GM18520 (cell line): ENCODE measurements at regions not wholly inside any gene's neighbourhood (a gene's known extent, or its start where the extent isn't known, plus 50 kb on each side); places are given as distances from the start of the nearest gene placed in this dataset.
A peak's percentile ranks its signal among the peaks of the same experiment; 100 is the strongest.

Source experiments
- ATAC-seq: cut with Tn5 transposase; IDR thresholded peaks from one replicate; pipeline ENCODE4 v1.9.1; 2021; ENCODE audit not compliant: unreplicated experiment

DNA sequence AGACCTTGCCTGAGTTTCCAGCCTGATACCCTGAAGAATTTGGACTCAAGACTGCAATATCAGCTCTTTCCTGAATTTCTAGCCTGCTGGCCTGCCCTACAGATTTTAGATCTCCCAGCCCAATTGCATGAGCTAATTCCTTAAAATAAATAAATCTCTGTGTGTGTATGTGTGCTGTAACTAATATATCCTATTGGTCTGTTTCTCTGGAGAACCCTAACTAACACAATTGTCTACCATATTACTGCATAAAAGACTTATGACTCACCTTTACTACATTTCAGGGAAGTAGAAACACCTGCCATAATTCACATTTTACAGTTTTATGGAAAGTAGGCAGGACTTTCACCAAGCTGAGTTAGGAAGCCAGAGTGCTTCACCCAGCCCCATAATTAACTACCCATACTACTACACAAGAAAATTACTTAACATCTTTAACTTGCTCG lies 90.7 kb upstream of the BEND6 start:
- no peak for ATAC-seq

DNA sequence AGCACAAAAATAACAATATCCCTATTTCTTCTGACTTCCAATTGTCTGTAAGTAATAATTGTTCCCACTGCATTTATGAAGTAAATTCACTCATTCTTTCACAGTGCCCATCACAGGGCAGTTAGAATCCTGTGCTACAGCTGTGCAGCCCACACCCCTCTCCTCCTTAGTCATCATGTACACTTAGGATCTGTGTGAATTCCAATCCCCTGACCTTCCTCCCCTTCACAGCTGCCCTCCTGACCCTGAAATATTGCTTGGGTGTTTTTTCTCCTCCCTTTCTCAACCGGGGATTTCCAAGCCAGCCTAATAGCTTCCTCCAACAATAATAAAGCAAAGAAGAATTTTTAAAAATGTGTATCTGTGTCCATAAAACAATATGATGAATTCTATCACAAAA lies 91.5 kb upstream of the BEND6 start:
- no peak for ATAC-seq

DNA sequence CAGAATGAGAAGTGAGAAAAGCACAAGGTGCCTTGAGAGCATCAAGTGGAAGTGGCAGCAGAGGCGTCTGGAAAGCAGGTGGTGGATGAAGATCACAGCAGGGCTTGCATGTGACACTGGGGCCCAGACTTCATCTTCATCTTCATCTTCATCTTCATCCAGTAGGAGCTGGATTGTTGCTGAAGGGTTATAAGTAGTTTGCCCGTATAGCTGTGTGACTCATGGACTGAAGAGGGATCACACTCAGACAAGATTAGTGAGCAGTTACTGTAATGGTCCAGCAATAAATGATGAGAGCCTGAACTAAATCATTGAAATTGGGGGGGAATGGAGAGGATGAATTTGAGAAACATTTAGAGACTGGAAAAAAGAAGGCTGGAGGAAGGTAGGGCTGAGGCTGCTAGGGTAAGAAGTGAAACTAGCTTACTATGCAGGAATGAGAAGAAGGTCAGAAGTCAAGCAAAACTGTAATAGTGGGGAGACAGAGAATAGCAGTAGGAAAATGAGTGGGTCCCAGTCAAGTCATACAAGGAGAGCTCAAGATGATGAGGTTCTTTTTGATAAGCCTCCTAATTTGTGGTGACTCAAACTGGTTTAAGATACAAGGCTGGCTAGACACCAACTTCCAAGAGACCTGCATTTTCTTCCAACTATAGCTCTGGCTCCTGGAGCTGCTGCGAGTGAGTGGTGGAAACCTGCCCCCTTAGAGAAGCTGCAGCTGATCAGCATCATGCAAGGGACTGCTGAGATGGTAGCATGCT lies 92.3 kb upstream of the BEND6 start:
- no peak for ATAC-seq

DNA sequence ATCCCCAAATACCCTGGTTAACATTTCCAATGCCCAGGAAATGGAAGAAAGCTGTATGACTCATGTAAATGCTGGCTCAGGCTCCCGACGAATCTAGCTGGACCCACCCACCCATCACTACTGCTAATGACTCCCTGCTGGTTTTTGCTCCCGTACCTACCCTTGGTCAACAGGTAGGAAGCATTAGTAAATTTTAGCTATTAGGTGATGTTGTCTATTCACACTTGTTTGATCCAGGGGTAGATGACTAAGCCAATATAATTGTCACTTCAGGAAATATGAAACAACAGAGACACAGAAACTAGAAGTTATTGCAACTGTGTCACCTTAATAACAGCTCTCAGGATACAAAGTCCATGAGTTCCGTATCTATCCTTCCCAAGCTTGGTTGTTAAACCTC lies 94.4 kb upstream of the BEND6 start:
- no peak for ATAC-seq

DNA sequence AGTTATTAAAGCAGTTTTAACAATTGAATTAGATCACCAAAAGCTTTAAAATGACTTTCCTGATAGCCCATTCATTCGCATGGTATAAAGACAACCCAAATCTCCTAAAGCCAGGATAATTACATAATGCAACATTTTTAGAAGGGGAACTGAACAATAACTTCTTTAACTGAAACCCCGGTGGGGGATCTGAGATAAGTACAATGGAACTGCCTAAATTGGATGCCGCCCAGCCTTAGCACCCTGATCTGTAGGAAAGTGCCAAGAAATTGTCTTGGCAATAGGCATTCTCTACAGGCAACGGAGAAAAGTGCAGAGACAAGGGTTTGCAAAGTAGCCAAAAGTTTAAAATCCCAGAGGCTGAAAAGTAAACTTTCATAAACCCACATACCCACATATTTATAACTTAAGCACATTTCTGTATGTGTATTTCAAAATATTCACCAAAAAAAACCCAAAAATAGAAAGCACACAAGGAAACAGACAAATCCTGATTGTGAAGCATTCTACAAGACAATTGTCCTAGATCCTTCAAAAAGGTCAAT lies 98.8 kb upstream of the BEND6 start:
- ATAC-seq: no peak

DNA sequence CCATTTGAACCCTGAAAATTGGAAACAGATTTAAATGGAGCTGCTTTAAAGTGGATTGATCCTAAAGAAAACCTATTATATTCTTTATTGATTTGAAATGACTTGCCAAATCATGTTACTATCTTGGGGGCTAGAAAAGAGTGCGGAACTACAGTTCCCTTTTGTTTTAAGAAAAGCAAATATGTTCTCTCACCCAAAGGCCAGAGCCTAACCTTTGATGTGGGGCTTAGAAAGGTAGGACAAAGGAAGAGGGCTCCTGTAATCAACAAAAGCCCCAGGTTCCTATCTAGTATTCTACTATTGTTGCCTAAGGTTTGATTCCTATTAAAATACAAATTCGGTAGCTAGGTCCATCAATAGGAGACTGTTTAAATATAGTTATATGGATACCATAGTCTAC lies 100.8 kb upstream of the BEND6 start:
- ATAC-seq: no peak

DNA sequence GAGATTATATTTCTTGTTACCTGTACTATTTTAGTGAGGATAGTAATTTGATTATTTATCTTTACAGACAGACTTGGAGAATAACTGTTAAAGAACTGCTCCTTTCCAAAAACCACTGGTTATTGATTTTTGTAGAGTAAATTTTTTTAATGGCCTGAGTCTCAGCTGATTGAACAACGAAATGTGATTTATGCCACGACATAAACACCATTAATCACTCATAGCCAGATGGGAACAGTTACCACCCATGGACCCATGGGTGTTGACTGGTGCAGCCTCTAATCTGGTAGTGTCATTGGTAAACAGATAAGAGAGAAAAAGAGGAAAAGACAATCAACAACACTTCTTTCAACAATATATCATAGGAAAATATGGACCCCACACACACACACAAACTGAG lies 101.4 kb upstream of the BEND6 start:
- ATAC-seq: no peak

DNA sequence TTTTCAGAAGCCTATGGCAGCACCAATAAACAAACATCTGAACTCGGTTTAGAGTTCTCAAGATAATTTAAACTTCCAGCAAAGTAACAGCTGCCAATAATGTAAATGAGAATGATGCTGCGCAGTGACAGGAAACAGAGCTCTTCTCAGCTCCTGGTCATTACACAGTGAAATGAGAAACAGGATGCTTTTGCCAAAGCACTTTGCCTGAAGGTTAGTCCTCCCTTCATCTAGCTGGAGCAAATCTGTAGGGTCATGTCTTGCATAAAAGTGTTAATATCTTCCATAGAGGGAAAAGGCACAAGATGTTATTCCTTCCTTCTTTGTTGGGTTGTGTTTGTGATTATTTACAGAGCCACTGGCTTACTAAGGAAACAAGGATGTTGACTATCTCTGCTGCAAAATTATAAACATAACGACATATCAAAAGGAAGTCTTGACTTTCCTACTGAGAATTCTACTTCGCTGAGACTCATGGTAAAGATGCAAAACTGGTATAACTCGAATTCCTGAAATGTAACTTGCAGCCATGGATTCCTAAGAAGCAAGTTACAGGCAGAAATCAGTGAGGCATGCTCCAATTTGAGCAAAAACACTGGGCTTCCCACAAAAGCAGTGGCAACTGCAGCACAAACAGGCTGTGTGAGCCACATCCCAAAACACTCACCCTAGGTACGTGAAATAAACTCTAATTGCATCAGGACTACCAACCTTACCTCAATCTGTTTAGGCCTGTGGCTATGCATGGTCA lies 102.5 kb upstream of the BEND6 start:
- ATAC-seq: no peak

DNA sequence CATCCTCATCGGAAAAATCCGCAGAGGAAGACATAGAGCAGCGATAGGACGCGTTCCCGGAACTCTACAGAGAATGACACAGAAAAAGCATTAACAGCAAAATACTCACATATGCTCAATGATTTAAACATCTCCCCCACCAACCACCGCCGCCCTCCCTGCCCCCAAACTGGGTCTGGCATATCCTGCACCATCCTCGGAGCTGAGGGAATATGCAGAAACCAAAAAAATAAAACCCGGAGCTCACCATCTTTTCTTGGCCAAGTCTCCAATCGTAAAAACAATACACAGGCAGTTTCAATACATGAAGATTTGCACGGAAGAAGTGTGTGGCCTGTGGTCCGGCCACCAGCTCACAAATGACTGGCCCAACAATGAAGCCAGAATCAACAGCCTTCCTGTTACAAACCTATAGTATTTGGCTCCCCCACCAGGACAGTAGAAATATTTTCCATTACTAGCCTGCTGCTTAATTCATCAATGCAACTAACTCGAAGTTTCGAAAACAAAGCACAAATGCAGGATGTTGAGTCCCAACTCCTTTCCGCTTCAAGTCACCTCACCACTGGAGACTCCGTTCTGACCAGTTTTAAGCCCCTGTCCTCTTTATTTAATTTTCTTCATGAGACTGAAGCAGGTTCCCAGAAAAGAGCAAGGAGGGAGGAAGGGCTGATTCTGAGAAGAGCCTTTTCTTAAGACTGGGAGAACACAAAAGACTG lies 103.2 kb upstream of the BEND6 start:
- ATAC-seq: peak; percentile 91

DNA sequence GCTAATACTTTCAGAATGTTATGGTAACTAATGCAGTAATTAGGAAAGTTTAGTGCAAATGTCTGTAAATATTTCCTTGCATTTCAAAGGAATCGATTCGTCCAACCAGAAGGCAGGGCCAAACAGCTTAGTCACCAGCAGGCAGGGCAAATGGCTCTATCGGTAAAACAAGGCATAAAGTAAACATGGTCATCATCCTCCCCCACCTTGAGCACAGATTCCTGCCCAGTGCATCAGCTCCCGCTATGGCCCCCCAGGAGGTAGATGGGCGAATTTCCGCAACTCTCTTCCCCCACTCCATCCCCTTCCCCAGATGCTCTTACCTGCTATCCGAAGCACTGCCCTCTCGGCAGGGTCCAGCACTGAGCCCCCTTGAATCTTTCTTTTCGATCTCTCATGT lies 103.8 kb upstream of the BEND6 start:
- no peak for ATAC-seq

DNA sequence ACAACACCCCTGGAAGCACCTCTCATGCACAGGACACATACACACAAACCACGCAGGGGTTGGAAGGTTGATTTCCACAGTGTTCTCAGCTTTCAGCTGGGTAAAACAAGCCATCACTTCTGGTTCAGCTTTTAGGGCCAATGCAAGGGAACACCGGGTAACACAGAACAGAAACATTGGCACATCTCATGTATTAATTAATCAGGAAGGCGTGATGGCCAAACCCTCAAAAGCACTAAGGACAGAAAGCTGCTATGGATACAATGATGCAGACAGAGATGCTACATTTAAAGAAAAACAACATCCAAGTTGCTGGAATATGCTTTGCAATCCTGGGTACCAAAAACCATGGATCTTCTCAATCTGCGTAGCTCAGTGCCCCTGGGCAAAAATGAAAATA lies 104.3 kb upstream of the BEND6 start:
- ATAC-seq: no peak

DNA sequence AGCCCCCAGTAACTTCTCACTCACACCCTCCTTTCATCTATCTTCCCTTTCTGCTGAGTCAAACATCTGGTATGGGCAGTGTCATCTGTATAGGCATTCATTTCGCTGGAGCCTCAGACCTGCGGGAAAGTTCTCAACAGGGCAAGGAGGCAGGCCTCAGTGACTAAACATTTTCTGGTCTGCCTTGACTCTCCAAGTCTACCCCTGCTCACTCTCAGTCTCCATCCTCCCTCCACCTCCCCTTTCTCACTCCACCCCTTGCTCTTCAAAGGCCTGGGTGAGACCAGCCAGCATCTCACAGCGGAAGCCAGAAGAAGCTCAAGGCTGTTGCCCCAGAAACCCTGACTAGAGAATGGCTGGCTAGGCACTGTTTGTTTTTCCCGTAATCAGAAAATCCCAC lies 105.0 kb upstream of the BEND6 start:
- ATAC-seq: no peak

DNA sequence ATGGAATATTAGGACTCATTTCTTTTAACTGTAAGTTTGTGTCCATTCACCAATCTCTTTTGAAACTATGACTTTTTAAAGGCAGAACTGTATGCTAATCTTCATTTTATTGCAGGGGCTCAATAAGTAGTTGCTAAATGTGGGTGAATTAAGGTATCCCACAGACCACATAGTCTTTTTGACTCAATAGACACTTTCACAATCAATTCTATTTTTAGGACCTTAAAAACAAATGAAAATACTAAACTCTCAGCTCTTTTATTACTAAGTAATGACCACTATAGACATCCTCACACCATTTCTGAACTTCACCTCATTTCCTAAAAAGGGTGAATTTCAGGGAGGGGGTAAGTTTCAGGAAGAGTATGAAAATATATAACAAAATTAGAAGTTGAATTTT lies 106.8 kb upstream of the BEND6 start:
- ATAC-seq: no peak

DNA sequence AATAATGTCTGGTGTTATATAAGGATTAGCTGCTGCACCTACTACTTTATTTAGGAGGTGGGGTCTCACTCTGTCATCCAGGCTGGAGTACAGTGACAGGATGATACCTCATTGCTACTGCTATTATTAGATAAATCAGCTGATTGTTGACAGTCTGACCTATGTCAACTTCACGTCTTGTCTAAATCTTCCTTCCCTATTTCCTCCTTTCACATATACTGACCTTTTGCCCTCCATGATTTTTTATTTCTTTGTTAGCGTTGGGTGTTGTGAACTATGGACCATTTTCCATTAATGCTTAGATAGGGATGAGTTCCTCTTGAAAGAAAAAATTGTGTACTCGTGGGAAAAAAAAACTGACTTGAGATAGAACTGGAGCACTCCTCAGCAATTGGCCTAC lies 109.9 kb upstream of the BEND6 start:
- ATAC-seq: no peak

DNA sequence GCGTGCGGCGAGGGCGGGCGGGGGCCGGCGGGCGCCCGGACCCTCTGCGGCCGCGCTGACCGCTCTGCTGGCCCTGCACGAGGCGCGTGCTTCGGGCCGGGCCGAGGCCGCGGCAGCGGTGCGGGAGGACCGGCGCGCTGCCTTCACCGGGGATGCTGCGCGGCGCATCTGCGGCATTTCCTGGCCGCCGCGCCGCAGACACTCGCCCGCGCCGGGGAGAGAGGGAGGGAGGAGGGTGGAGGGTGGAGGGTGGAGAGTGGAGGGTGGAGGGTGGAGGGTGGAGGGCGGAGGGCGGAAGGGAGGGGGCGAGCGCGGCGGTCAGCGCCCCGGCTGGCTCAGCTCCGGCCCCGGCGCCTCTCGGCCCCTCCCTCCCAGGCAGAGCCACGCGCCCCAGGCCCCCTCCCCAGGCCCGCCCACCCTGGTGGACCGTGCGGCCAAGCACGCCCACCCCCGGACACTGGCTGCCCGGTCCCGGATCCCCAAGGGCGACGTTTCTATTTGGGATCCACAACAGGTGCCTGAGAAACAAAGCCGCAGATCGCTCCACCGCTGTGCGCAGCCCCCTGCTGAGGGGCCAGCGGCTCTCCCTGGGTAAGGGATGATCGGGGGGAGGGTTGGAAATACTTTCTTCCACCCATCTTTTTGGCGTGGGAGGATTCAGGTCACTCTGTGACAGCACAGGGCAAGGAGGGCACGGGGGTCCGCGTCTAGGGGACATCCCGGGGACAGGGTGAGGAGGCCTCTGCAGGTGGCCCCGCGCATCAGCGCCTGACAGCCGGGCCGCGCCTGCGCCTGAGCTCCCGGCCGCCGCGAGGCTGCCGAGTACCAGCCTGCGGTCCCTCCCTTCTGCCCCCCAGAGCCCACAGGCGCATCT lies 111.2 kb upstream of the BEND6 start:
- ATAC-seq: peak; percentile 68

DNA sequence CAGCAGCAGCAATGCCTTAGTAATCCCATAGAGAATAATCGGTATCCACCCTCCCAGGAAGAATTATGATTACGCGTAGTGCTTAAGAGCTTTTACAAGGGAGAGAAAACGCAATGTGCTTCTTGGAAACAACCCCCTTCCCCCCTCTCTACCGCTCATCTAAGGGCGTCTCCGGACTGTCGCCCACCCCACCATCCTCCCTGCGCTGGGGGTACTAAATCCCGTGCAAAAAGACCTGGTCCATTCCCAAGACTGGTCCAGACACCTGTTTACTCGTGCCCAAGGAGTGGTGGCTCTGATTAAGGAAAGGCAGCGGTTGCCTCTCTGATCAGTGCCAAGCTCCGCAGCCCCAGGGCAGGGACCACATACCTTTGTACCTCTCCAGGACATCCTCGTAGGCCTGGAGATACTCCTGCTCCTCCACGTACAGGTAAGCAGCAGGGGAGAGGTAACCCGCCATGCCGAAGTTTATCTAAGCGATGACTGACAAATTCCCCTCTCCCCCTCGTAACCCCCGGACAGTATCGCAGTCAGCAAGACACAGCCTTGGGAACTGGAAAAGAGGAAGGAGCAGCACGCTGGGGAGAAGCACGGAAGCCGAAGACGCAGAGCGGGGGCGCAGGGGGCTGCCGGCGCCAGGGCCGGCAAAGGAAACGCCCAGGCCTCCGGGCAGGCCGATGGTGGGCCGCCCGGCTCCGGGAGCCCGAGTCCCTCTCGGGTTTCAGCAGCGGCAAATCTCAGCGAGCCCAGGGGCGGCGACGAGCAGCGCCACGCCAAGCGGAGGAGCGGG lies 112.0 kb upstream of the BEND6 start:
- ATAC-seq: no peak

DNA sequence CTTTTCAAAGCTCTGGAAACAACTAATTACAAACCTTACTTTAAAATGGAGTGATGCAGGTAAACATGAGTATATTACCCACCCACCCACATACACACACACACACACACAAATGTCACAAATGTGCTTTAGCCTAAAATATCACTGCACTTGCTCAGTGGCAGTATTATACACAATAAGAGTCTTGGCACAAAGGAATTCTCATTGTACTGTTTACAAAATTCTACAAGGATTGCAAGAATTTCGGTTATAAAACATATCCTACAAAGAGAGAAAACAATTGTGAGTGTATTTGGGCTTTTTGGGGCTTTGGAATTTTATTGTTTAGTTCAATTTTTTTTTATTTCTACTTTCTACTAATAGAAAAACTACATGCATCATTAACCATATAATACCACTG lies 113.2 kb upstream of the BEND6 start:
- no peak for ATAC-seq

DNA sequence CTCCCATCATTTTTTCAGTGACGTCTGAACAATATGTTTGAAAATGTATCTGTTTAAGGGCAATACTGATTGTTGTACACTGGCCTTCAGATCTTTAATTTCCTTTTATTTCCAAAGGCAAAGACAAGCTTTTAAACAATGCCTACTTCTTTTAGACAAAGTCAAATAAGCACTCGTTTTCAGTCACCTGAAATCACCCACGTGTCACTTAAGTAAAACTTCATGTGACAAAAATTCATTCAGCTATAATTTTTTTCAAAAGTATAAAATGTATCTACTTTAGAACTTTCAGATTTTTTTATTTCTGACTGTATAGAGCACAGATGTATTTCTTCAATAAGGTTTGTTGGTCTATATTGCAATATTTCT lies 113.5 kb upstream of the BEND6 start:
- no peak for ATAC-seq

DNA sequence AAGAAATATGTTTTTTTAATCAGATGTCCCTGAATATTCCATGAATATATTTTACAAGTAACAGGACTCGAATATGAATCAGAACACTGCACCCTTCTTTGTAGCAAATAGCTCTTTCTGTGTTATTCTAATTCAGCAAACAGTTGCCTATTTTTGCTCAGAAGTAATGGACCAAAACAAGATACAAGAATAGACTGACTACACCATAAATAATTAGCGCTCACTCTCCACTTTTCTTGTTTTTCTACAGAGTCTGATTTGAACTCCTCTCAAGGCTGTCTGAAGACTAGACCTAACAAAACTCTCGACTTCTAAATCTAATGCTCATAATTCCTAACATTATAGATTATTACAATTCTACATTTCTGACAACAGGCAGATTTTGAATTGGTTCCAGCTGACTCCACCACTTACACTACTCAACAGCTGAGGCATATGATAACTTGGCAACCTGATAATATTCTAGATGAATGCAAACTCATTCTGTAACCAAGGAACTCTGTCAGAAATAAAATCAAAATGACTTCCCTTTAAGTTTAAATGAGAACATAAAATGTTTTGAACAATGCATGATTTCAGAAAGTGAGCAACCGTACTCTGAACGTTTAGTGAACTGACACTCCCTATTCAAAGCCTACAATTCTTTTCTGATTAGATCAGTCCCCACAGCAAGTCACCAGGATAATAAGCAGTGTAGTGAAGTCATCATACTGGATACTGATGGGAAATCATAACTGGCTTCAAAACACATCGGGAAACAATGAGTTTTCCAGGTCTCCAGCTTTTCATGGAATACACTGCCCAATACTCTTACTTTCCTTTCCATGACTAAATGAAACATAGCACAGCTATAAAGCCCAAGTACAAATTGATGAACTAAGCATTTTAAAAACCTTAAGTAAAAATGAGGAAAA lies 114.2 kb upstream of the BEND6 start:
- ATAC-seq: no peak
